ENCODE measurements at regions not wholly inside any gene's neighbourhood (a gene's known extent, or its start where the extent isn't known, plus 50 kb on each side); places are given as distances from the start of the nearest gene placed in this dataset.

- no peak for TF ChIP-seq CTCF (IDR thresholded peaks at IDR 0.05)
- no peak for TF ChIP-seq POLR2A (IDR thresholded peaks at IDR 0.05)
Measured at GRCh38 chr15:96462768-96463750, 132.6 kb downstream of the NR2F2 start.

Data from prostate gland (tissue), 2 donors.